ENCODE measurements at regions not wholly inside any gene's neighbourhood (a gene's known extent, or its start where the extent isn't known, plus 50 kb on each side); places are given as distances from the start of the nearest gene placed in this dataset.

DNA sequence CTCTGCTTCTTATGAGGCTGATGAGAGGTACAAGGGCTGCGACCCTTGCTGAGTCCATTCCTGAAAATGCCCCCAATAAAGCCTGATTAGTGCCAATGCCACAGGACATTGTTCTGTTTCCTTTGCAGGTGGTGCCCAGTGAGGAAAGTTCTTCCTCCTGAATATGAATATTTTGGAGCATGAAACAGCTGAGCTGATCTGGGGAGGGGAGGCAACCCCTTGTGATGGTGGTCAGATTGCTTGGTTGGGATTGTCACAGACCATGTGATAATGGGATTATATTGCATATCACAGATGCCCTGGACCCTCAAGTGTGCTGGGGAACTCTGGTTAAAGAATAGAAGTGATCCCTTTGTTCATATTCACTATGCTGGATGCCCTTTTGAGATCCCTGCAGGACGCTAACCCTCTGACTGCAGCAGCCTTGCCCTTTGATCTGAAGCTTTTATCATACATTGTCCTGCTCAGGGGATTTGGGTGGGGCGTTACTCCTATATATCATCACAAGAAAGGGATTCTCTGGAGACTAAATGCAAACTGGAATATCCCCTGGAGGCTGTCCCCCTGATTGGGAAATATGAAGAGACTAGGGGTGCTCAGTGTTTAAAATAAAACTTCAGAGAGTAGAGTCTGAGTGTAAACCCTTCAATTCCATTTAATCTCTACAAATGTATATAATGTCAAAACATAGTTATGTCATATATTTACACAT is 76.9 kb upstream of the TOP3B start:
- TF ChIP-seq CTCF (IDR thresholded peaks at IDR 0.05) (no peak), POLR2A (IDR thresholded peaks at IDR 0.05) (no peak), POLR2AphosphoS5 (IDR thresholded peaks at IDR 0.05) (no peak)
